Esophagus squamous epithelium (tissue), 5 donors: ENCODE measurements at regions not wholly inside any gene's neighbourhood (a gene's known extent, or its start where the extent isn't known, plus 50 kb on each side); places are given as distances from the start of the nearest gene placed in this dataset.

Experiments used
- DNase-seq: peaks from one replicate; lab custom pipeline; 2025; lab: John Stamatoyannopoulos, UW
- H3K27ac ChIP-seq, 4 donors: fragments of 200-600 bp; sonication (generic); one replicate each; pipeline ENCODE4 v1.5.1; 2016 to 2019; ENCODE audit warnings: mild to moderate bottlenecking in 1 of 4
- H3K27me3 ChIP-seq, 4 donors: fragments of 200-600 bp; sonication (generic); 1 replicate in 3 of 4; 2 replicates in 1 of 4; pipeline versions ENCODE4 v1.5.1 to v1.6.0; 2017 to 2021; ENCODE audit warnings: antibody characterized with exemption in 1 of 4
- H3K36me3 ChIP-seq, 3 donors: fragments of 200-600 bp; sonication (generic); one replicate each; pipeline ENCODE4 v1.5.1; 2016 to 2019
- H3K4me1 ChIP-seq, 3 donors: fragments of 200-600 bp; sonication (generic); one replicate each; pipeline ENCODE4 v1.5.1; 2017 to 2019
- H3K4me3 ChIP-seq, 4 donors: fragments of 200-600 bp; sonication (generic); 1 replicate in 3 of 4; 2 replicates in 1 of 4; pipeline ENCODE4 v1.5.1; 2016 to 2019; ENCODE audit warnings: mild to moderate bottlenecking in 2 of 4, moderate library complexity in 1 of 4
- H3K9me3 ChIP-seq, 3 donors: fragments of 200-600 bp; sonication (generic); one replicate each; pipeline ENCODE4 v1.5.1; 2016 to 2019
- CTCF ChIP-seq, 6 experiments: fragments of 450-650 bp in 4 of 6; fragments of 200-600 bp in 2 of 6; sonication (generic) in 2 of 6; IDR thresholded peaks; one replicate each; pipeline ENCODE4 v1.5.1; 2016 to 2019; ENCODE audit warnings: antibody characterized with exemption in 6 of 6, mild to moderate bottlenecking in 4 of 6, moderate library complexity in 4 of 6
- POLR2A ChIP-seq, 4 donors: fragments of 450-650 bp; IDR thresholded peaks; one replicate each; pipeline ENCODE4 v1.6.1; 2017; ENCODE audit warnings: antibody characterized with exemption in 4 of 4, mild to moderate bottlenecking in 4 of 4, moderate library complexity in 3 of 4
- WGBS, 2 donors: methylation state at CpG; one replicate each; pipeline ENCODE4 v1.1.5; 2018; 5-methylcytosine and 5-hydroxymethylcytosine counted together
- intact Hi-C: fragments of 100-400 bp; cut with DNase I; formaldehyde crosslinking; loops from one replicate; pipeline ENCODE4 v1.15.0; 2022
- donor health status: DM: yes; HTN: yes; CAD: no.

GRCh38 chr5:107043665-107044064 lies 627.1 kb downstream of the EFNA5 start:
- no peak for DNase-seq
- H3K4me3 ChIP-seq = no peak overlapping the region
- no peaks in the 10 kb centered on the region for H3K27me3 ChIP-seq
- no peak overlapping the region for H3K27ac ChIP-seq
- no peaks in the 10 kb centered on the region for H3K4me1 ChIP-seq
- WGBS, 2 donors = 92 to 100% methylated on average over 1 of the region's 1 CpG
- no peaks in the 10 kb centered on the region for H3K36me3 ChIP-seq
- H3K9me3 ChIP-seq = no peaks in the 10 kb centered on the region
- intact Hi-C loops = no loop called here
- TF ChIP-seq POLR2A (IDR thresholded peaks at IDR 0.05) (no peak), CTCF (IDR thresholded peaks at IDR 0.05) (no peak)

GRCh38 chr5:107040907-107041306 lies 629.8 kb downstream of the EFNA5 start:
- no peaks in the 10 kb centered on the region for H3K27me3 ChIP-seq
- no peak overlapping the region for H3K27ac ChIP-seq
- TF ChIP-seq POLR2A (IDR thresholded peaks at IDR 0.05) = no peak
- TF ChIP-seq CTCF (IDR thresholded peaks at IDR 0.05) = no peak
- DNase-seq = no peak
- H3K4me3 ChIP-seq = no peak overlapping the region
- no peaks in the 10 kb centered on the region for H3K4me1 ChIP-seq
- no peaks in the 10 kb centered on the region for H3K36me3 ChIP-seq
- H3K9me3 ChIP-seq = no peaks in the 10 kb centered on the region
- intact Hi-C loops = no loop called here

DNA sequence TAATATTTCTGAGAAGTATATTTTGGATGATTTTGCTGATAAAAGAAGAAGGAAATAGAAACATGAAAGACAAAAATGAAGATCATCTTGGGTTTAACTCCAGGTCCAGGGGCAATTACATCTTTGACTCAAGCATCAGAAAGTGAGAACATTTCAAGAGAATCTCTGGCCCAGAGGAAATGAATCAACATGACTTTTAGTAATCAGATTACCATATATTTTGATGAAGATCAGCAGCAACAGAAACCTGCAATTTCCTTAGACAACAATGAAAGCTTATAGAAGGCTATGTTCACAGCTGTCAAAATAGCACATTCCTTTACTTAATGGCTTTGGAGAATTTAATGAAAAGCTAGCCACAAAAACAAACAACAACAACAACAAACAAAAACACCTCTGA lies 638.1 kb downstream of the EFNA5 start:
- intact Hi-C loops = no loop called here
- H3K27ac ChIP-seq = no peak overlapping the region
- DNase-seq = no peak
- no peak for TF ChIP-seq POLR2A (IDR thresholded peaks at IDR 0.05)
- TF ChIP-seq CTCF (IDR thresholded peaks at IDR 0.05) = no peak
- no peaks in the 10 kb centered on the region for H3K4me1 ChIP-seq
- no peaks in the 10 kb centered on the region for H3K9me3 ChIP-seq
- H3K36me3 ChIP-seq = no peaks in the 10 kb centered on the region
- no peaks in the 10 kb centered on the region for H3K27me3 ChIP-seq
- no peak overlapping the region for H3K4me3 ChIP-seq

GRCh38 chr5:107028938-107029337 lies 641.8 kb downstream of the EFNA5 start:
- H3K4me1 ChIP-seq = no peaks in the 10 kb centered on the region
- no peaks in the 10 kb centered on the region for H3K36me3 ChIP-seq
- intact Hi-C loops = no loop called here
- no peak overlapping the region for H3K4me3 ChIP-seq
- WGBS, 2 donors = 100% methylated on average over 2 of the region's 2 CpGs
- TF ChIP-seq POLR2A (IDR thresholded peaks at IDR 0.05) (no peak), CTCF (IDR thresholded peaks at IDR 0.05) (no peak)
- H3K27ac ChIP-seq = no peak overlapping the region
- DNase-seq = no peak
- H3K9me3 ChIP-seq = no peaks in the 10 kb centered on the region
- H3K27me3 ChIP-seq = no peaks in the 10 kb centered on the region

GRCh38 chr5:107025712-107026497 lies 644.8 kb downstream of the EFNA5 start:
- TF ChIP-seq CTCF (IDR thresholded peaks at IDR 0.05) = no peak
- no peak for TF ChIP-seq POLR2A (IDR thresholded peaks at IDR 0.05)
- intact Hi-C loops = no loop called here
- no peaks in the 10 kb centered on the region for H3K4me1 ChIP-seq
- 30 to 32% methylated on average over 3 of the region's 3 CpGs for WGBS, 2 donors
- DNase-seq = no peak
- no peaks in the 10 kb centered on the region for H3K36me3 ChIP-seq
- no peaks in the 10 kb centered on the region for H3K27me3 ChIP-seq
- H3K9me3 ChIP-seq = no peaks in the 10 kb centered on the region
- H3K4me3 ChIP-seq = no peak overlapping the region
- H3K27ac ChIP-seq = no peak overlapping the region
